Activated CD8-positive, alpha-beta memory T cell treated with anti-CD3 and anti-CD28 coated beads, Interleukin-2, amount 10 ng/mL, durations not matched to agents 7 days and 5 days (primary cell): ENCODE measurements at regions not wholly inside any gene's neighbourhood (a gene's known extent, or its start where the extent isn't known, plus 50 kb on each side); places are given as distances from the start of the nearest gene placed in this dataset.

Source experiments
- ATAC-seq: fragments of 150-1000 bp; cut with Tn5 transposase; one replicate; pipeline ENCODE4 v1.10.0; 2021; ENCODE audit warnings: moderate library complexity
- CTCF ChIA-PET: fragments of 350-600 bp; sonication (Branson Sonifier 250); formaldehyde crosslinking; loops from one replicate; lab custom pipeline; 2021; ENCODE audit warnings: antibody characterized with exemption; lab: Charles Lee
- DNase-seq: peaks from one replicate; pipeline ENCODE4 v3.0.0-alpha.2; 2020
- H3K27ac Mint-ChIP-seq: one replicate; pipeline ENCODE4 v1.8.0; 2021; ENCODE audit warnings: mild to moderate bottlenecking, mixed read lengths
- H3K27me3 Mint-ChIP-seq: one replicate; pipeline ENCODE4 v1.8.0; 2021; ENCODE audit warnings: mixed read lengths
- H3K36me3 Mint-ChIP-seq: one replicate; pipeline ENCODE4 v1.8.0; 2021; ENCODE audit warnings: mild to moderate bottlenecking, mixed read lengths
- H3K4me1 Mint-ChIP-seq: one replicate; pipeline ENCODE4 v1.8.0; 2021; ENCODE audit warnings: mixed read lengths
- H3K4me3 Mint-ChIP-seq: one replicate; pipeline ENCODE4 v1.8.0; 2021; ENCODE audit warnings: mild to moderate bottlenecking, moderate library complexity, mixed read lengths
- H3K9me3 Mint-ChIP-seq: one replicate; pipeline ENCODE4 v1.8.0; 2022; ENCODE audit warnings: low read depth, mixed read lengths

DNA sequence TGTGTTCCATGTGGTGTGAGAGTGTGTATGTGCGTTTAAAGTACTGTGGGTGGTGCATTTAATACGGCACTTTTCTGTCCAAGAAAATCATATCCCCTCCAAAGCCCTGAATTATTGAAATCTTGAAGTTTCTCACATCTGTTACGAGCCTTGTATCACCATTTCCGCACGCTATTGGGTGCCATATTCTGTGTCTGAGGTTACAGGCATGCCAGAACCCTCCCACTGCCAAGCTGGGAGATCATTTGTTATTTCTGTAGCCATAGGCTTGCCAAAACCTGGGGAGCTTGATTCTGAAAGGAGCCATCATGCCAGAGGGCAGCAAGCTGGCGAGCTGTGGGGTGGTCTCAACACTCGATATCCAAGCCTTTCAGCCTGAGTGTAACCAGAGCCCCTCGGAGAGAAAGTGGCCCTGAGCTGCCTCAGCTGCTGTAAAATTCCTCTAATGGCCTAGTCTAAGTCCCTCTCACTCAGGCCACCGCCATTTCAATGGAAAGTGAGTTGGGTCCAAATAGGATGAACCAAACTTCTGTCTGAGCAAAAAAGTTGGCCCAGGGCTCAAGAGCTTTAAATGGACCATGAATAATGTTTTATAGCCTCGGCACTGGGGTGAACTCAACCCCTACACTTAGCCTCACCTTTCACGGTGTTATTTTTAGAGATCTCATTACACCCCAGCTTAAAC is 298.4 kb upstream of the DUSP10 start:
- ATAC-seq (no peak), DNase-seq (no peak)
- Mint-ChIP-seq H3K9me3 (no peaks in the 10 kb centered on the region), H3K4me1 (no peaks in the 10 kb centered on the region), H3K36me3 (no peaks in the 10 kb centered on the region), H3K27me3 (peaks cover 10% of the 10 kb centered on the region), H3K27ac (no peak overlapping the region), H3K4me3 (no peak overlapping the region)
- CTCF ChIA-PET, result interaction anchor here (0.5 kb wide), 1 partner anchor 1159 kb away, joined by 3 read pairs; no protein-coding TSS in a partner anchor

DNA sequence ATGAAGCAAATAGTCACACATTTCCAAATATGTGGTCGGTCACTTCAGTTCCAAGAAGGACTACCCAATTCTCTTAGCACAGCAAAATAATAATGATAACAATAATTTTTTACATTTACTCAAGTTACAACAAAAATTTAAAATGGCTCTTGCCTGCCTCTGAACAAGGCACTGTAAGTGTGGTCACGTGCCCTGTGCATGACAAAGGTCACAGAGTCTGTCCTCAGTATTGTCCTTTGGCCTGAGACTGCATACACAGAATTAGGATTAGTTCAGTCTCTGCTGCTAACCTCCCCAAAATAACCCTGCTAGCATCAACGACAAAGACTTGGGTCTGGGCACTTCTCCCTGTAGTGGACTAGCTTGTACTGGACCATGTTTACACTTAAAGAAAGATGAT is 297.1 kb upstream of the DUSP10 start:
- H3K4me3 Mint-ChIP-seq, result no peak overlapping the region
- ATAC-seq, result no peak
- CTCF ChIA-PET, result no interaction called here
- no peaks in the 10 kb centered on the region for H3K9me3 Mint-ChIP-seq
- no peak overlapping the region for H3K27ac Mint-ChIP-seq
- no peak for DNase-seq
- no peaks in the 10 kb centered on the region for H3K36me3 Mint-ChIP-seq
- H3K27me3 Mint-ChIP-seq, result peaks cover 10% of the 10 kb centered on the region
- no peaks in the 10 kb centered on the region for H3K4me1 Mint-ChIP-seq

GRCh38 chr1:222037720-222038119 is 295.8 kb upstream of the DUSP10 start:
- CTCF ChIA-PET, result no interaction called here
- Mint-ChIP-seq H3K9me3 (no peaks in the 10 kb centered on the region), H3K36me3 (no peaks in the 10 kb centered on the region), H3K4me1 (no peaks in the 10 kb centered on the region), H3K27ac (no peak overlapping the region), H3K4me3 (no peak overlapping the region), H3K27me3 (peaks cover 10% of the 10 kb centered on the region)
- DNase-seq, result no peak
- ATAC-seq, result no peak

DNA sequence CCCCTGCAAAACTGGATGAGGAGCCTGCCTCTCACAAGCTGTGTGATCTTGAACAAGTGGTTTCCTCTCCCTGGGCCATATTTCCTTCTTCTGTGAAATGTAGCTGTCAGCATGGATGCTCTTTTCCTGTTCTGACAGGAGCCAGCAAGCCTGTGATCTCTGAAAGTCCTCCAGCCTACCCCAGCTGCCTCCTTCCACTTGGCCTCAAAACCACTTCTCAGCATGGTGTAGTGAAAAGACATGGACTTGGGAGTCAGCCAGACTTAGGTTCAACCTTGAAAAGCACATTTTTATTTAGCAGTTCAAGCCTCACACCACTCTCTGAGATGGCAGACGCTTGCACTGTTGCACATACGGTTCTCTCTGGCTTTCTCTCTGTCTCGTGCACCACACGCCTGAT is 292.9 kb upstream of the DUSP10 start:
- no peak for DNase-seq
- no peak overlapping the region for H3K27ac Mint-ChIP-seq
- H3K9me3 Mint-ChIP-seq, result no peaks in the 10 kb centered on the region
- H3K27me3 Mint-ChIP-seq, result peaks cover 15% of the 10 kb centered on the region
- CTCF ChIA-PET, result no interaction called here
- H3K4me3 Mint-ChIP-seq, result no peak overlapping the region
- H3K4me1 Mint-ChIP-seq, result no peaks in the 10 kb centered on the region
- ATAC-seq, result no peak
- H3K36me3 Mint-ChIP-seq, result no peaks in the 10 kb centered on the region

- CTCF ChIA-PET, result no interaction called here
- no peak for DNase-seq
- no peaks in the 10 kb centered on the region for H3K36me3 Mint-ChIP-seq
- peaks cover 16% of the 10 kb centered on the region for H3K27me3 Mint-ChIP-seq
- H3K9me3 Mint-ChIP-seq, result no peaks in the 10 kb centered on the region
- no peak overlapping the region for H3K27ac Mint-ChIP-seq
- no peak overlapping the region for H3K4me3 Mint-ChIP-seq
- no peak for ATAC-seq
- H3K4me1 Mint-ChIP-seq, result no peaks in the 10 kb centered on the region
Observed at GRCh38 chr1:222033450-222033849, 291.6 kb upstream of the DUSP10 start.

DNA sequence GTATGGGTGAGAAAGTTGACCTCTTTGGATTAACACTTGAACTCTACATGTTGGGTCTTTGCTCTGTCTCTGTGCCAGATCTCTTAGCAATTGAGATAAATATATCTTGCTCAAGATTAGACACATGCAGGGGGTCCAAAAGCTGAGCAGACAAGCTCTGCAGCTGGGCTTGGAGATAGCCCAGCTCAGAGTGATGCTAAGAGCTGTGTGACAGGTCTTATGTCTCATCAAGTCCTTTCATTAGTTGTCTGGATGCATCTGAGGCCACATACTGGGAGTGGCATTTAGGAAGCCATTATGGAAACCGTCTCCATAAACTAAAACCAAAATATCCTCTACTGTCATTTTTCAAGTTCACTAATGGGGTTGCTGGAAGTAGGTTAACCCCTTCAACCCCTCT is 289.4 kb upstream of the DUSP10 start:
- Mint-ChIP-seq H3K9me3 (no peaks in the 10 kb centered on the region), H3K4me1 (no peaks in the 10 kb centered on the region), H3K36me3 (no peaks in the 10 kb centered on the region), H3K4me3 (no peak overlapping the region), H3K27ac (no peak overlapping the region), H3K27me3 (peaks cover 18% of the 10 kb centered on the region)
- ATAC-seq, result no peak
- CTCF ChIA-PET, result no interaction called here
- no peak for DNase-seq

- peaks cover 21% of the 10 kb centered on the region for H3K27me3 Mint-ChIP-seq
Observed at GRCh38 chr1:222028676-222029075, 286.8 kb upstream of the DUSP10 start.

GRCh38 chr1:222028116-222028515 is 286.2 kb upstream of the DUSP10 start:
- DNase-seq (no peak), ATAC-seq (no peak)
- CTCF ChIA-PET, result no interaction called here
- no peaks in the 10 kb centered on the region for H3K36me3 Mint-ChIP-seq
- H3K9me3 Mint-ChIP-seq, result no peaks in the 10 kb centered on the region
- no peak overlapping the region for H3K4me3 Mint-ChIP-seq
- no peaks in the 10 kb centered on the region for H3K4me1 Mint-ChIP-seq
- H3K27ac Mint-ChIP-seq, result no peak overlapping the region
- H3K27me3 Mint-ChIP-seq, result peaks cover 25% of the 10 kb centered on the region

More at GRCh38 chr1:222028676-222029075, 286.8 kb upstream of the DUSP10 start:
- CTCF ChIA-PET, result no interaction called here
- Mint-ChIP-seq H3K27ac (no peak overlapping the region), H3K4me1 (no peaks in the 10 kb centered on the region), H3K4me3 (no peak overlapping the region), H3K36me3 (no peaks in the 10 kb centered on the region), H3K9me3 (no peaks in the 10 kb centered on the region)
- no peak for ATAC-seq
- DNase-seq, result no peak

GRCh38 chr1:222026280-222026679 is 284.4 kb upstream of the DUSP10 start:
- H3K4me1 Mint-ChIP-seq, result no peaks in the 10 kb centered on the region
- CTCF ChIA-PET, result interaction anchor here (0.9 to 1.5 kb wide), 2 partner anchors 18 to 548 kb away, joined by 3 to 4 read pairs; no protein-coding TSS in a partner anchor
- no peak for ATAC-seq

GRCh38 chr1:222023025-222023424 is 281.1 kb upstream of the DUSP10 start:
- Mint-ChIP-seq H3K27ac (no peak overlapping the region), H3K36me3 (no peaks in the 10 kb centered on the region), H3K4me1 (no peaks in the 10 kb centered on the region), H3K4me3 (no peak overlapping the region), H3K9me3 (no peaks in the 10 kb centered on the region), H3K27me3 (peaks cover 19% of the 10 kb centered on the region)
- ATAC-seq, result no peak
- CTCF ChIA-PET, result no interaction called here
- no peak for DNase-seq

More at GRCh38 chr1:222026280-222026679, 284.4 kb upstream of the DUSP10 start:
- Mint-ChIP-seq H3K27ac (no peak overlapping the region), H3K9me3 (no peaks in the 10 kb centered on the region), H3K27me3 (peaks cover 20% of the 10 kb centered on the region), H3K36me3 (no peaks in the 10 kb centered on the region), H3K4me3 (no peak overlapping the region)
- no peak for DNase-seq

- Mint-ChIP-seq H3K27ac (no peak overlapping the region), H3K36me3 (no peaks in the 10 kb centered on the region), H3K27me3 (peaks cover 10% of the 10 kb centered on the region), H3K9me3 (no peaks in the 10 kb centered on the region), H3K4me3 (no peak overlapping the region), H3K4me1 (no peaks in the 10 kb centered on the region)
- CTCF ChIA-PET, result no interaction called here
- ATAC-seq (no peak), DNase-seq (no peak)
Observed at GRCh38 chr1:222021129-222021528, 279.2 kb upstream of the DUSP10 start.

DNA sequence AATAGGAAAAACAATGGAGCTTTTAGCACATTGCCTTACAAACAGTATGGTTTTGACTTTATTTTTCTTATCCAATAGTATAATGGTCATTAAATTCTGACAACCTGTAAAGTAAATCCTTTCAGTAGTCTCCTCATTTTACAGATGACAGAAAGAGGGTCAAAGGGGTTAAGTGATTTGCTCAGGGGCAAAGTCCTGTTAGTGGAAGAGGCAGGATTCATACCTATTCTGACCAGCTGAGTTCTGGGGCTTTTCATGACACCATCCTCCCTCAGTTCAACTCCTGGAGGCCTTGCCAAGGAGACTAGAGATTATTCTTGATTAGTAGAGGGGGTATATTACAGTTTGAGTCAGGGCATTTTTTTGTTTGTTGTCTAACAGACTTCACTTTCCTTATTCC is 278.7 kb upstream of the DUSP10 start:
- Mint-ChIP-seq H3K9me3 (no peaks in the 10 kb centered on the region), H3K36me3 (no peaks in the 10 kb centered on the region), H3K27me3 (peaks cover 7% of the 10 kb centered on the region), H3K27ac (no peak overlapping the region), H3K4me3 (no peak overlapping the region), H3K4me1 (no peaks in the 10 kb centered on the region)
- ATAC-seq, result no peak
- CTCF ChIA-PET, result no interaction called here
- no peak for DNase-seq

GRCh38 chr1:222019029-222019428 is 277.1 kb upstream of the DUSP10 start:
- no peaks in the 10 kb centered on the region for H3K4me1 Mint-ChIP-seq
- CTCF ChIA-PET, result interaction anchor here (0.6 kb wide), 1 partner anchor 1487 kb away, joined by 3 read pairs; no protein-coding TSS in a partner anchor
- no peak overlapping the region for H3K4me3 Mint-ChIP-seq
- ATAC-seq (no peak), DNase-seq (no peak)
- H3K27me3 Mint-ChIP-seq, result peaks cover 5% of the 10 kb centered on the region
- no peaks in the 10 kb centered on the region for H3K36me3 Mint-ChIP-seq
- no peaks in the 10 kb centered on the region for H3K9me3 Mint-ChIP-seq
- H3K27ac Mint-ChIP-seq, result no peak overlapping the region

DNA sequence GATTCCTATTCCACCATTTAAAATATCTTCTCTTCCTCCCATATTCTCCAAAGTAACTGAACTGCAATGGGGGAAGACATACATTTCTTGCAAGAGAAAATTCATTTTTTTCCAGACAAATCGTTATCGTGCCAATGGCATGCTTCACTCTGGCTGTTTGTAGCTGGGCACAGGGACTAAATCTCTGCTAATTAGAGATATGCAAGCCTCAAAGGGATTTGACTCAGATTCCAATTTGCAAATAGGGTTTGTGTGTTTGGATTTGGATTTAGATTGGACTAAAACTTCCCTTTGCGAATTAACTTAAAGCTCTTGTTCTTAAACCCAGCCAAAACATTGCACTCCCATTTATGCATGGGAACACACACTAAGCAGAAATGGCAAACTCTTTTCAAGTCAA is 276.2 kb upstream of the DUSP10 start:
- Mint-ChIP-seq H3K9me3 (no peaks in the 10 kb centered on the region), H3K27ac (no peak overlapping the region), H3K27me3 (peaks cover 4% of the 10 kb centered on the region), H3K4me3 (no peak overlapping the region), H3K36me3 (no peaks in the 10 kb centered on the region), H3K4me1 (no peaks in the 10 kb centered on the region)
- DNase-seq, result no peak
- CTCF ChIA-PET, result no interaction called here
- ATAC-seq, result no peak
